ENCODE measurements at regions not wholly inside any gene's neighbourhood (a gene's known extent, or its start where the extent isn't known, plus 50 kb on each side); places are given as distances from the start of the nearest gene placed in this dataset.

DNA sequence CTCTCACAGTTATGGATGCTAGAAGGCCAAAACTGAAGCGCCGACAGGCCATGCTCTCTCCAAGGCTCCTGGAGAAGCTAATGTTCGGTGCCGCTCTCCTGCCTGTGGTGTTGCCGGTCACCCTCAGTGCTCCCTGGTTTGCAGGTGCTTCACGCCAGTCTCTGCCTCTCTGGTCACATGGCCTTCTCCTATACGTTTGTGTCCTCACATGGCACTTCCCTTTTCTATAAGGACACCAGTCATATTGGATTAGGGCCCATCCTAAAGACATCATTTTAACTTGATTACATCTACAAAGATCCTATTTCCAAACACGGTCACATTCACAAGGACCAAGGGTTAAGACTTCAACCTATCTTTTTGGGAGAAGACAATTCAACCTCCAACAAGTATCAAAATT, 671.3 kb upstream of the ARGLU1 start:
- Mint-ChIP-seq H3K9me3 (no peaks in the 10 kb centered on the region), H3K4me3 (no peak overlapping the region), H3K27ac (no peak overlapping the region), H3K4me1 (ENCODE audit: low read depth) (no peaks in the 10 kb centered on the region), H3K36me3 (ENCODE audit: low read depth) (no peaks in the 10 kb centered on the region), H3K27me3 (no peaks in the 10 kb centered on the region)

DNA sequence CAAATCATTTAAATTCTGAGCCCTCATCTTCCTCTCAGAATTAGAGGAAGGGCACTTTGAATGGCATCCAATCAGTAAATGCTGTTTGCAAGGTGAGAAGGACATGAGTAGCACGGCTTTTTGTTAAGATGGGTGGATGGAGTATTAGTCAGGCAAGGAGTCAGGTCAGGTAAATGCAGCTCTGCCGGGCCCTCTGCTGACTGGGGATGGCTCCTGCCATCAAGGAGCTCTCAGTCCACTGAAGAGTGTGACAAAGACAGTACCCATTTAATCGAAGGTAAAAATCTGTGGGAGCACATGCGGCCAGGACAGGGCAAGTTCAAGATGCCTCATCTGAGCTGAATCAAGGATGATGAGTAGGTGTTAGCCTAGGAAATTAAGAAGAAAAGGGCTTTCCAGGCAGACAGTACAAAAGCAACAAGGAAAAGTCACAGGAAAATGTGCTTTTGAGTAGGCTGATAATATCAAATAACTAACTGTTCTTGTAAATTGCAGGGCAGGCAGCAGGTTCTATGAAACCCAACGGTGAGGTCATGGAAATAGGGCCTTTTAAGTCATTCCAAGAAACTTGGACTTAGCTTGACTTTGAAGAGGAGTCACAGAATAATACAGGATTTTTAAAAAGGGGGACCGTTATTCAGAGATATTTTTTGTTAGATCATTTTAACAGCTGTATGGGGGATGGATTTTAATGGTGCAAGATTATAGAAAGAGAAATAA, 670.5 kb upstream of the ARGLU1 start:
- H3K4me3 Mint-ChIP-seq, result no peak overlapping the region
- H3K27ac Mint-ChIP-seq, result no peak overlapping the region

DNA sequence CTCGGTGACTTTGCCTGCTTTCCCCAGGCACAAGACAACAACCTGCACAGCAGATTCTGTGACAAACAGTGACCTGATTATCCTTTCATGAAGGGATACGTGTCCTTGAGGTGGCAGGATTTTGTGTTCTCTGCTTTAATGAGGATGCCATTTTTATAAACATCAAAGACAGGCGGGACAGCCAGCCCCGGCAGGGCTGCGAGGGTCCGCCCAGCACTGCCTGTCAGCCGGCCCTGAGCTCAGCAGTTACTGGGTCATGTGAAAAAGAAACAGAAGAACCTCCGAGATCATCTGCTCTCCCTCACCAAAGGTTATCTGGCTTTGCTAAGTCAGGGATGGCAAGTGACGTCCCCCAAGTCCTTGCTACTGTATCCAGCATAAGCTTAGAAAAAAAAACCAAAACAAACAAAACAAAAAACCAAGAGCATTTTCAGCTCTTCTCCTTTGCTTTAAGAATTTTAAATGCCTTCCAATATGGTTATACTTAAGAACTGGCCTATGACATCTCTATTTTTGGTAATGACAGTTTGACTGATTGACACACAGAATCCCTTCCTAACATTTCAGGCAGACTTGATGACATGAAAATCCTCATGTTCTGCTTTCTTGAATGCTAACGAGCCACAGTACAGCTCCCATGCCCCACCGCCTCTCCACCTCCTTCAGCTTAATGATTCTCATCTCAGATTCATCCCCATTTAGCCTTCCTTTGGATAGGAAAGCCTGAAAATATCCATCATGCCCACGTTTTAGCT, 666.6 kb upstream of the ARGLU1 start:
- H3K9me3 Mint-ChIP-seq, result no peaks in the 10 kb centered on the region
- no peak overlapping the region for H3K4me3 Mint-ChIP-seq
- no peak overlapping the region for H3K27ac Mint-ChIP-seq
- no peaks in the 10 kb centered on the region for H3K27me3 Mint-ChIP-seq
- H3K4me1 Mint-ChIP-seq (ENCODE audit: low read depth), result no peaks in the 10 kb centered on the region
- H3K36me3 Mint-ChIP-seq (ENCODE audit: low read depth), result no peaks in the 10 kb centered on the region

More for the DNA sequence above, 670.5 kb upstream of the ARGLU1 start:
- Mint-ChIP-seq H3K27me3 (no peaks in the 10 kb centered on the region), H3K9me3 (no peaks in the 10 kb centered on the region), H3K4me1 (ENCODE audit: low read depth) (no peaks in the 10 kb centered on the region), H3K36me3 (ENCODE audit: low read depth) (no peaks in the 10 kb centered on the region)

DNA sequence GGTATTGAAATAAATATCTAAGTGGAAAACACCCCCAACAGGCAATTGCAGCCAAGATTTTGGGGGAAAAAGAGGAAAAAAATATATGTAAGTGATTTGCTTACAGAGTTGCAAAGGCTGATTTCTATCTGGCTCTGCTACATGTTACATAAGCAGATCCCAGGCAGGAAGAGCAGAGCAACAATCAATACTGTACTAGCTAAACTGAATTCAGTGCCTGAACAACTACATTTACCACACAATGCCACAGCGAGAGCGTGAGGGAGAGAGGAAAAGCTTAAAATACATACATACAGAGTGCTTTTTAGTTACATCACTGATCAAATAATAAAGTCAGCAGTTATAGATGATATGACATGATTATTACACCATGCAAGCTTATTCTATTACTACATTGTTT, 665.6 kb upstream of the ARGLU1 start:
- no peaks in the 10 kb centered on the region for H3K36me3 Mint-ChIP-seq (ENCODE audit: low read depth)
- H3K9me3 Mint-ChIP-seq, result no peaks in the 10 kb centered on the region
- H3K27me3 Mint-ChIP-seq, result no peaks in the 10 kb centered on the region
- no peaks in the 10 kb centered on the region for H3K4me1 Mint-ChIP-seq (ENCODE audit: low read depth)
- no peak overlapping the region for H3K27ac Mint-ChIP-seq
- no peak overlapping the region for H3K4me3 Mint-ChIP-seq

DNA sequence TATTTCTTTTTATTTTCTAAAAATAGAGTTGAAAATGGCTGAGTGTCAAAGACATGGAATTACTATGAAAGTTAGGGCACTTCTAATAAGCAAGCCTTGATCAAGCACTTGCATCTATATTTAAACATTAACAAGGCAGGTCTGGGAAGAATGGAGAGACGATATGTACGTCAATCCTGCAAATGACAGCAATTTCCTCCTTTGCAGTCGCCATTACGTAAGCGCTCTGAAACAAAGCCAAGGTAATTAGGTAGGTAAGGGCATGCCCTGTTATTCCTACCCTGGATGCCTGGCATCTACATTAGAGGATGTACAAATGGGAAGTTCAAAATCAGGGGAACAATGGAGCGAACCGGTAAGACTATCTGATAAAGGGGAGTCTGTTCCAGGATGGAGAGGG, 664.0 kb upstream of the ARGLU1 start:
- no peaks in the 10 kb centered on the region for H3K27me3 Mint-ChIP-seq
- no peaks in the 10 kb centered on the region for H3K4me1 Mint-ChIP-seq (ENCODE audit: low read depth)
- no peaks in the 10 kb centered on the region for H3K9me3 Mint-ChIP-seq
- no peaks in the 10 kb centered on the region for H3K36me3 Mint-ChIP-seq (ENCODE audit: low read depth)
- H3K4me3 Mint-ChIP-seq, result no peak overlapping the region
- H3K27ac Mint-ChIP-seq, result no peak overlapping the region

DNA sequence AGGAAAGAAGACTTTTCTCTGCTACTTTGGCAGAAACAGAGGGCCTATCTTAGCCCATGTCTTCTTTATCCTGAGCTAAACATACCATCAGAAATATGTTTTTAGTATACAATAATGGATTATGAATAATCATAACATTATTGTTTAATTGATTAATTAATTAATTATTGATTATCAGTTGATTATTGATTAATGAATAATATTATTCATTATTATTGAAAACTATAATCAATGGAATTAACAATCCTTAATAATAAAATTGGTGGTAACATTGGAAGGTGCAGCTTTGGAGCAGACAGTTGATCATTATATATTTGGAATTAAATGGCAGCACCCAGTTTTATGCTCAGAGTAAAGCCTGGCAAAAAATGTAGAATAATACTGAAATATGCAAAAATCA, 655.9 kb upstream of the ARGLU1 start:
- H3K9me3 Mint-ChIP-seq, result no peaks in the 10 kb centered on the region
- H3K36me3 Mint-ChIP-seq (ENCODE audit: low read depth), result no peaks in the 10 kb centered on the region
- no peaks in the 10 kb centered on the region for H3K4me1 Mint-ChIP-seq (ENCODE audit: low read depth)
- H3K27ac Mint-ChIP-seq, result no peak overlapping the region
- H3K4me3 Mint-ChIP-seq, result no peak overlapping the region
- H3K27me3 Mint-ChIP-seq, result no peaks in the 10 kb centered on the region

DNA sequence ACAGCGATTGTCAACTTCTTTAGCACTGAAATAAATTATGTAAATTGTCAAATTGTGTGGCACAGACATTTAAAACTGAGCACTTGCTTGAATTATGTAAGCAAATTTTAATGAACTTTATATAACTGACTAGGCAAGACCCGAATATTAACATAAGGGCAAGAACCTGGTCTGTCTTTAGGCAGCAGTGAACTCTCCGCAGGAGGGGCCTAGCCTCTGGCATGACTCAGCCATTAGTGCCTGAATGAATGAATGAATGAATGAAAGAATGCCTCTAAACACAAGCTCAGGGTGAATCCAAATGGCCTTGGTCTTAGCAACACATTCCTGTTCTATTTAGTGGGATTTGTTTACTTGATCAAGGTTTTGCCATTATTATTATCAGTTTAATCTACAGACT, 654.7 kb upstream of the ARGLU1 start:
- no peak overlapping the region for H3K4me3 Mint-ChIP-seq
- no peaks in the 10 kb centered on the region for H3K4me1 Mint-ChIP-seq (ENCODE audit: low read depth)
- H3K9me3 Mint-ChIP-seq, result peaks cover 4% of the 10 kb centered on the region
- H3K27ac Mint-ChIP-seq, result no peak overlapping the region
- H3K27me3 Mint-ChIP-seq, result no peaks in the 10 kb centered on the region
- H3K36me3 Mint-ChIP-seq (ENCODE audit: low read depth), result no peaks in the 10 kb centered on the region

DNA sequence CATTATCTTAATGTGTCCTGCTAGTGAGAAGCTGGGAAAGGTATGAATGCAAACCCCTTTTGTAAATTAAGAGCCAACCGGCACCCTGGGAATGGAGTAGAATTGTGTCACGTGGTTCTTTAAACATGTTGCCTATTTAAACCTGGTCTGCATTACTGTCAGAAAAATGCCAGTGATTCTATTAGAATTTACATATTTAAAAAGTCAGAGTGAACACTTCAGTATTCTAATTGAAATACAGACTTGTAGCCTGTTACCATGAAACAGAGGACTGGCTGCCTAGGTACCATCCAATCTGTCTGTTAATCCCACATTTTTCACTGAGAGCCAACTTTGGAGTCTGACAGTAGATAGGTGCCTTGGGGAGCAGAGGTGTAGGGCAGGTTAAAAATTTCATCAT, 652.3 kb upstream of the ARGLU1 start:
- H3K4me1 Mint-ChIP-seq (ENCODE audit: low read depth), result no peaks in the 10 kb centered on the region
- no peak overlapping the region for H3K27ac Mint-ChIP-seq
- H3K9me3 Mint-ChIP-seq, result peaks cover 7% of the 10 kb centered on the region
- no peak overlapping the region for H3K4me3 Mint-ChIP-seq
- no peaks in the 10 kb centered on the region for H3K36me3 Mint-ChIP-seq (ENCODE audit: low read depth)
- H3K27me3 Mint-ChIP-seq, result no peaks in the 10 kb centered on the region

DNA sequence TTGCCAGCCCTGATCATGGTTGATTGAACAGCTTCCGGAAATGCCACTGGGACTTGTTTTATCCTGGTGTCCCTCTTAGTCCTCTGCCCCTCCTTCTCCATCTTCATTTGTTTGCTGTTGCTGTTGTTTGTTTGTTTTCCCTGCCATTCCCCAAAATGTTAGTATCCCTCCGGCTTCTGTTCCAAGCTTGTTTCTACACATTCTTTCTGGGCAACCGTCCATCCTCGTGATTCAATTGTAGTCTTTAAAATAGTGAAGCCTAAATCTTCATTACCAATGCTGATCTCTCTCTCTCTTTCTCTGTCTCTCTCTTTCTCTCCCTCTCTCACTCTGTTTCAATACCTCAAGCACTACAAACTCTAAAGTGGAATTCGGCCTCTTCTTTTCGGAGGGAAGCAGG, 649.3 kb upstream of the ARGLU1 start:
- no peaks in the 10 kb centered on the region for H3K27me3 Mint-ChIP-seq

DNA sequence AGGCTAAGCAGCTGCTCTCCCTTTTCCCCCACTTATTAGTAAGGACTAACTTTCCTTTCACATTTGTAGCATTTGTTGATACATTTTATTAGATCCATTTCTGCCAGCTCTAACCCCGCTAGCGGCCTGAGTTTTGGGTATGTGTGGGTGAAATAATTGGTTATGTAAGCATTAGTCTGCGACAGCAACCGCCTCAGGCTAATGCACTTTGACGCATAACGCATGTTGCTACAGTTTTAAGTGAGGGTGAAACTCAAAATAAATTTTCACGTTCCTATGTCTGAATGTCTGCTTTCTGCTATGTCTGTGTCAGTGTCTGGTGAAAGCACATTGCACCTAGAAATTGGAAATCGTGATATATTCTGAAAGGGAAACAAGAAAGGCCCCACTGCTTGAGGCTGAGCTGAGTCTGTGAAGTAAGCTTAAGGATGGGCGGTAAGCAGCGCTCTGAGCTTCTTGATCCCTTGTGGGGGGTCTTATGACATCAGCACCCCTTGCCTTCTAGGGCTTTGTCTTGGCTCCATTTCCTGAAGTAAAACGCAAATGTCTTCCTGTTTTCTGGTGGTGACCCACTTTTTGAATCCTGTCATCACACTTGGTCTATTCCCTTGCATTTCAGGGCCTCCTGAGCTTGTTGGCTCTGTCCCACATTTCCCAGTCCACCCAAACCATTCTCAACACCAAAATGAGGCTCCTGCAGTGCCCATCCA, 648.3 kb upstream of the ARGLU1 start:
- Mint-ChIP-seq H3K4me1 (ENCODE audit: low read depth) (no peaks in the 10 kb centered on the region), H3K27me3 (peaks cover 2% of the 10 kb centered on the region), H3K9me3 (peaks cover 7% of the 10 kb centered on the region), H3K4me3 (no peak overlapping the region), H3K36me3 (ENCODE audit: low read depth) (no peaks in the 10 kb centered on the region), H3K27ac (no peak overlapping the region)

More for the DNA sequence above, 649.3 kb upstream of the ARGLU1 start:
- Mint-ChIP-seq H3K4me1 (ENCODE audit: low read depth) (no peaks in the 10 kb centered on the region), H3K27ac (no peak overlapping the region), H3K4me3 (no peak overlapping the region), H3K36me3 (ENCODE audit: low read depth) (no peaks in the 10 kb centered on the region), H3K9me3 (peaks cover 7% of the 10 kb centered on the region)

DNA sequence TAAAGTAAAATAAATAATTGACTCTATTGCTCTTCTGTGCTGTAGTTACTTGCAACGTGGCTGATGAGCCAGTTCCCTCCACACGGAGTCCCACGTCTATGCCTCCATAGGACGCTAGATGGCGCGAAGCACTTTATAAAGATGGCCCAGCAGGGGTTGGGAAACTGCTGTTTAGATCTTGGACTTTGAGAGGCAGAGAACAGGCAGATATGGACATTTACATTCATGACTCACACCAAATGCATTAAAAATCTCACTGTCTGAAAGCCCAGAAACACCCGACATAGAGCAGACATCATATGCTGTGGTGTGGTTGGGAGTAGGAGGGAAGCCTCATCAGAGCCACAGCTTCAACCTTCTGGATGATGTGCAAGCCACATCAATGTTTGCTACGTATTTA, 643.1 kb upstream of the ARGLU1 start:
- H3K9me3 Mint-ChIP-seq, result no peaks in the 10 kb centered on the region
- H3K4me3 Mint-ChIP-seq, result no peak overlapping the region
- H3K36me3 Mint-ChIP-seq (ENCODE audit: low read depth), result no peaks in the 10 kb centered on the region
- no peak overlapping the region for H3K27ac Mint-ChIP-seq
- no peaks in the 10 kb centered on the region for H3K4me1 Mint-ChIP-seq (ENCODE audit: low read depth)
- peaks cover 6% of the 10 kb centered on the region for H3K27me3 Mint-ChIP-seq

DNA sequence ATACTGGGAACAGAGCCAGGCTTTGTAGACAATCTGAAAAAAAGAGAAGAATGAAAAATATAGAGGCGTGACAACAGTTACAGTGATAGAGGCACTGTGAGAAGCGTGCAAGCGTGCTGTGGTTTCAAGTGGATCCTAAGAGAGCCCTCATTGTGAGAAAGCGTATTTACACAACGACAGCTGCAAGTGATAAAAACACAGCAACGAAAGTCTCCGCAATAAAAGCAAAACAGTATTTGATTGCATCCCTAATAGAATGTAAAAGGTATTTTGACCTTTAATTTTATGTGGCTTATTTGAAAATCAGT, 642.7 kb upstream of the ARGLU1 start:
- Mint-ChIP-seq H3K36me3 (ENCODE audit: low read depth) (no peaks in the 10 kb centered on the region), H3K9me3 (no peaks in the 10 kb centered on the region), H3K4me3 (no peak overlapping the region), H3K27me3 (peaks cover 6% of the 10 kb centered on the region), H3K4me1 (ENCODE audit: low read depth) (no peaks in the 10 kb centered on the region), H3K27ac (no peak overlapping the region)

DNA sequence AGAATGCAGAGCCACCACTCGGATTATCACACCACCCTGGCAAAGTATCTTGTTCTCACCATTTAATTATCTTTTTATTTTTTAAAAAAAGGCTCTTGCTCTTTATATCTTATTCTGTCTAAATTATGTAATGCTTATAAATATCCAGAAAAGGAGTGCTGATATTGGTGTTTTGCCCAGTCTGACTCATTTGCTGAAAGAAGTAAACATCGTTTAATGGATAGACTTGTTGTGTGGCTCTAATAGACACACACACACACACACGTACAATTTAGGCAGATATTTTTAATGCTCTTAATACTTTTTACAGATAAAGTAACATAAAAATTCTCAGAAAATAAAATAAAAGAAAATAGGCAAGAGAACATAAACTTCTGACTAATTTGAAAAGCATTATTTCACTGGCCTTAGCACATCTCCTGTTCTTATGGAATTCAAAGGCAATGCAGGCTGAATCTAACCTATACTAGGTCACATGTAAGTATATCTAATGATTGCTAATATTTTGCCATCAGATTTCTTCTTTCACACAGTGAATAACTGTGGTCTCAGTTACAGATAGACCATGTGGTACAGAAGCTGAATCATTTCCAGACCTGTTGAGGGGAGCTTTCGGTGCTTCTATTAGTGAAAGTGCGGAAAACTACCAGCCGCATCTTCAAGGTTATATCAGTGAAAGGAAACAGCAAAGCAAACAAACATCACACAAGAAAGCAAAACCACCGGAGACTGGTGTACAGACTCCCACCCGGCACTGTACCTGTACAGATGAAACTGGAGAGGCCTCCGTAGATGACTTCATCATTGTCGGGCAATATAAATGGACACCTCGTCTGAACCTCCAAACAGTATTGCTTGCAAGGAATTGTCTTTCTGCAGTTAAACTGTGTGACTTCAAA, 642.1 kb upstream of the ARGLU1 start:
- H3K36me3 Mint-ChIP-seq (ENCODE audit: low read depth), result no peaks in the 10 kb centered on the region
- peaks cover 10% of the 10 kb centered on the region for H3K27me3 Mint-ChIP-seq
- H3K4me1 Mint-ChIP-seq (ENCODE audit: low read depth), result no peaks in the 10 kb centered on the region
- no peak overlapping the region for H3K4me3 Mint-ChIP-seq
- no peak overlapping the region for H3K27ac Mint-ChIP-seq
- no peaks in the 10 kb centered on the region for H3K9me3 Mint-ChIP-seq

DNA sequence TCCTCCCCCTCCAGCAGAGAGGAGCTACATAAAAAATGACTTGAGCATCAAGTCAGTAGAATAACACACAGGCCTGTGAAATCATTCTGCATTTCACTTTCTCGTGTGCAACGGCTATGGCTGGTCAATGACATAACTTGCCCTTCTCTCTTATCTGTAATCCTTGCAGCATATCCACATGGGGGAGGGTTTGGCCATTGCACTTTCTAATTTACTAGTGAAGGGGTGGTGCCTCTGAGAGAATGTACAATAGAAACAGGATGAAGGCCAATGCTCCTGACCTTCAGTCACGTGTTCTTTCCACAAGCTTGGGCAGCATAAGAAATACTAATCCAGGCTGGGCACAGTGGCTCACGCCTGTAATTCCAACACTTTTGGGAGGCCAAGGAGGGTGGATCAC, 641.0 kb upstream of the ARGLU1 start:
- Mint-ChIP-seq H3K27me3 (peaks cover 10% of the 10 kb centered on the region), H3K36me3 (ENCODE audit: low read depth) (no peaks in the 10 kb centered on the region), H3K4me1 (ENCODE audit: low read depth) (no peaks in the 10 kb centered on the region), H3K27ac (no peak overlapping the region), H3K9me3 (no peaks in the 10 kb centered on the region), H3K4me3 (no peak overlapping the region)

Measured in stimulated activated naive CD8-positive, alpha-beta T cell treated with anti-CD3 and anti-CD28 coated beads, Interleukin-15, Interleukin-2, amounts not matched to agents 100 ng/mL and 50 ng/mL, for 24 hours (primary cell).